ENCODE measurements at regions not wholly inside any gene's neighbourhood (a gene's known extent, or its start where the extent isn't known, plus 50 kb on each side); places are given as distances from the start of the nearest gene placed in this dataset.

DNA sequence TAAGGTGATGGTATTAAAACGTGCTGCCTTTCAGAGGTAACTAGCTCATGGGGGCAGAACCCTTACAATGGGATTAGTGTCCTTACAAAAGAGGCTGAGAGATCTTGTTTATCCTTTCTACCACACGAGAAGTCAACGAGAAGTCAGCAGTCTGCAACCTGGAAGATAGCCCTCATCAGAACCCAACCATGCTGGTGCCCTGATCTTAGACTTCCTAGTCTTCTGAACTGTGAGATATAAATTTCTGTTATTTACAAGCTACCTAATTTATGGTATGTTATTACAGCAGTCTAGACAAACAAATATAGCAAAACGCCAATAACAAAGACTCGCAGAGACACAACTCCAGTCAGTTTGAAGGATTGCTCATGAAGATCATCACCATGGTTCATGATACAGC, 157.5 kb upstream of the TMEM106B start:
- no peak overlapping the region for H3K9ac ChIP-seq (ENCODE audit: extremely low read depth, insufficient read length, low read length)
- H2BK20ac ChIP-seq (ENCODE audit: low read depth, low read length, poor library complexity, severe bottlenecking): no peak overlapping the region
- no peaks in the 10 kb centered on the region for H3K79me1 ChIP-seq (ENCODE audit: insufficient read depth, low read depth, low read length, poor library complexity, severe bottlenecking)
- DNase-seq: no peak
- H4K20me1 ChIP-seq (ENCODE audit: control insufficient read depth, insufficient read depth, insufficient read length): no peaks in the 10 kb centered on the region
- H2BK5ac ChIP-seq (ENCODE audit: insufficient read length, low read length): no peak overlapping the region
- H3K79me2 ChIP-seq (ENCODE audit: insufficient read depth, low read length): no peaks in the 10 kb centered on the region
- H3K4me1 ChIP-seq (ENCODE audit: insufficient read depth, low read length): no peaks in the 10 kb centered on the region
- H3K4me1 Mint-ChIP-seq: peaks cover 4% of the 10 kb centered on the region in 2 experiments
- H3K9me3 ChIP-seq (ENCODE audit: control insufficient read depth, low read depth, low read length): no peaks in the 10 kb centered on the region
- H3K56ac ChIP-seq (ENCODE audit: insufficient read length, low read depth, low read length): no peak overlapping the region
- no peak overlapping the region for H3T11ph ChIP-seq (ENCODE audit: low read length)
- no peak overlapping the region for H2AK5ac ChIP-seq (ENCODE audit: insufficient read length, low read length)
- no peak for TF ChIP-seq CTCF (conservative IDR thresholded peaks at IDR 0.05)
- peaks cover 23 to 26% of the 10 kb centered on the region in 2 experiments for H3K9me3 Mint-ChIP-seq
- no peak overlapping the region for H2BK12ac ChIP-seq (ENCODE audit: insufficient read length, low read depth, low read length)
- WGBS (ENCODE audit: extremely low coverage, insufficient read length, low lambda C conversion rate): no CpG with 5 or more reads among the region's 5 CpGs
- no peak overlapping the region for H2BK15ac ChIP-seq (ENCODE audit: low read depth, low read length)
- no peak overlapping the region for H2BK120ac ChIP-seq (ENCODE audit: low read depth, low read length, poor library complexity, severe bottlenecking)
- no peak overlapping the region for H3K14ac ChIP-seq (ENCODE audit: insufficient read depth, low read length)
- no peak overlapping the region for H4K5ac ChIP-seq (ENCODE audit: insufficient read length, low read depth, low read length)
- no peak overlapping the region for H4K8ac ChIP-seq (replicated peaks; ENCODE audit: insufficient read length, low read depth, low read length)
- no peak overlapping the region for H3K23ac ChIP-seq (ENCODE audit: insufficient read length, low read depth, low read length)
- no peak overlapping the region for H4K91ac ChIP-seq (ENCODE audit: insufficient read length, low read depth, low read length)
- peaks cover 5 to 40% (median 20%) of the 10 kb centered on the region in 3 experiments for H3K36me3 Mint-ChIP-seq (ENCODE audit: insufficient read depth in 1 of 3, low read depth in 3 of 3)
- H3K23me2 ChIP-seq (ENCODE audit: insufficient read length, low read depth, low read length, poor library complexity, severe bottlenecking): no peaks in the 10 kb centered on the region
- no peaks in the 10 kb centered on the region for H3K27me3 ChIP-seq (ENCODE audit: insufficient read depth, low read length)
- no peak overlapping the region for H3K27ac Mint-ChIP-seq
- no peak overlapping the region for H3K18ac ChIP-seq (ENCODE audit: insufficient read length, low read depth, low read length)
- H3K4me2 ChIP-seq (ENCODE audit: insufficient read depth, insufficient read length, low read length): no peak overlapping the region
- no peak overlapping the region for H3K4me3 Mint-ChIP-seq
- no peak overlapping the region for H2AFZ ChIP-seq (ENCODE audit: low read length)
- H3K27me3 Mint-ChIP-seq (ENCODE audit: low read depth): no peaks in the 10 kb centered on the region
- H3K4ac ChIP-seq (ENCODE audit: low read depth, low read length): no peak overlapping the region
- H3K27ac ChIP-seq (ENCODE audit: insufficient read length, low read depth, low read length): no peak overlapping the region

All from H9 (cell line).